Tibial nerve (tissue), 4 donors: ENCODE measurements at regions not wholly inside any gene's neighbourhood (a gene's known extent, or its start where the extent isn't known, plus 50 kb on each side); places are given as distances from the start of the nearest gene placed in this dataset.

Experiments used
- DNase-seq, 2 donors: peaks; one replicate each; pipeline ENCODE4 v3.0.0-alpha.2; 2019; ENCODE audit warnings: low spot score in 2 of 2
- H3K27ac ChIP-seq, 4 donors: fragments of 200-600 bp; sonication (generic) in 3 of 4; one replicate each; pipeline ENCODE4 v1.5.1; 2017 to 2019; ENCODE audit warnings: mild to moderate bottlenecking in 1 of 4
- H3K27me3 ChIP-seq, 2 donors: fragments of 200-600 bp; sonication (generic) in 1 of 2; one replicate each; pipeline versions ENCODE4 v1.5.1 to v1.6.0; 2017 to 2019
- H3K36me3 ChIP-seq, 3 donors: fragments of 200-600 bp; sonication (generic); one replicate each; pipeline ENCODE4 v1.5.1; 2018 to 2019
- H3K4me1 ChIP-seq, 4 donors: fragments of 200-600 bp; sonication (generic) in 3 of 4; one replicate each; pipeline ENCODE4 v1.5.1; 2017 to 2019
- H3K4me3 ChIP-seq, 4 donors: fragments of 200-600 bp; sonication (generic) in 3 of 4; one replicate each; pipeline ENCODE4 v1.5.1; 2017 to 2019; ENCODE audit warnings: mild to moderate bottlenecking in 1 of 4, moderate library complexity in 1 of 4
- H3K9me3 ChIP-seq, 4 donors: fragments of 200-600 bp; sonication (generic) in 3 of 4; one replicate each; pipeline ENCODE4 v1.5.1; 2017 to 2019
- CTCF ChIP-seq, 5 experiments: fragments of 200-600 bp in 3 of 5; fragments of 450-650 bp in 2 of 5; sonication (generic) in 3 of 5; IDR thresholded peaks; one replicate each; pipeline ENCODE4 v1.5.1; 2016 to 2019; ENCODE audit warnings: antibody characterized with exemption in 5 of 5, mild to moderate bottlenecking in 3 of 5, moderate library complexity in 2 of 5
- EP300 ChIP-seq, 2 donors: sonication (generic); formaldehyde crosslinking; IDR thresholded peaks; one replicate each; pipeline ENCODE4 v1.6.1; 2017; ENCODE audit warnings: antibody characterized with exemption in 2 of 2, mild to moderate bottlenecking in 1 of 2
- POLR2A ChIP-seq, 2 donors: fragments of 450-650 bp; IDR thresholded peaks; one replicate each; pipeline ENCODE4 v1.6.1; 2017; ENCODE audit warnings: antibody characterized with exemption in 2 of 2, mild to moderate bottlenecking in 2 of 2, moderate library complexity in 2 of 2
- WGBS, 2 donors: methylation state at CpG; one replicate each; pipeline ENCODE4 v1.1.5; 2018; 5-methylcytosine and 5-hydroxymethylcytosine counted together

- Histone ChIP-seq H3K36me3 (no peaks in the 10 kb centered on the region), H3K4me1 (no peaks in the 10 kb centered on the region), H3K4me3 (no peak overlapping the region), H3K27me3 (no peaks in the 10 kb centered on the region), H3K27ac (no peak overlapping the region), H3K9me3 (no peaks in the 10 kb centered on the region)
- TF ChIP-seq POLR2A (IDR thresholded peaks at IDR 0.05), result no peak
- no peak for TF ChIP-seq CTCF (IDR thresholded peaks at IDR 0.05)
- no peak for TF ChIP-seq EP300 (IDR thresholded peaks at IDR 0.05)
- 55 to 64% methylated on average over 3 of the region's 3 CpGs for WGBS, 2 donors
- no peak for DNase-seq
These were observed 276.5 kb upstream of the DPYD start for GRCh38 chr1:98197356-98197755.

GRCh38 chr1:98196012-98196411, 275.2 kb upstream of the DPYD start:
- Histone ChIP-seq H3K4me1 (no peaks in the 10 kb centered on the region), H3K4me3 (no peak overlapping the region), H3K27ac (no peak overlapping the region), H3K27me3 (no peaks in the 10 kb centered on the region), H3K9me3 (no peaks in the 10 kb centered on the region), H3K36me3 (no peaks in the 10 kb centered on the region)
- no peak for DNase-seq
- TF ChIP-seq POLR2A (IDR thresholded peaks at IDR 0.05) (no peak), CTCF (IDR thresholded peaks at IDR 0.05) (no peak), EP300 (IDR thresholded peaks at IDR 0.05) (no peak)
- 95 to 100% methylated on average over 2 of the region's 2 CpGs for WGBS, 2 donors

GRCh38 chr1:98188774-98189173, 267.9 kb upstream of the DPYD start:
- no peaks in the 10 kb centered on the region for H3K27me3 ChIP-seq
- H3K4me1 ChIP-seq, result no peaks in the 10 kb centered on the region
- H3K9me3 ChIP-seq, result no peaks in the 10 kb centered on the region
- no peak overlapping the region for H3K27ac ChIP-seq
- 67 to 72% methylated on average over 1 of the region's 1 CpG for WGBS, 2 donors
- no peak overlapping the region for H3K4me3 ChIP-seq
- DNase-seq, result no peak
- H3K36me3 ChIP-seq, result no peaks in the 10 kb centered on the region
- TF ChIP-seq EP300 (IDR thresholded peaks at IDR 0.05) (no peak), POLR2A (IDR thresholded peaks at IDR 0.05) (no peak), CTCF (IDR thresholded peaks at IDR 0.05) (no peak)

DNA sequence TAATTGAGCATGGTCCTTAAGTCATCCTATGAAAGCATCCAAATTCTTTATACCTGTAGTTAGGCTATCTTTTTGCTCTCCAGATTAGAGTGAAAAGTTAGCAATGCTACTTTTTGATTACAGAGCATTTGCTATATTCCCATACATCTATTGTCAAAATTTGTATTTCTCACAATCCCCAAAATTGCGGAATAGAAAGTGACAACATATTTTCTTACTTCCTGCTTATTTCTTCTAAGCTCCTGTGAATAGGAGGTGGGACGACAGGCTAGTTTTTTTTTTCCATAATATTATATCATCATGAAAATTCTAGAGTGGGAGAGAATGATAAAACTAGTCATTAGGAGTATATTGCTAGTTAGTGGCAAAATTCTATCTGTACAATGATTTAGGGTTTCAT, 264.0 kb upstream of the DPYD start:
- TF ChIP-seq EP300 (IDR thresholded peaks at IDR 0.05) (no peak), POLR2A (IDR thresholded peaks at IDR 0.05) (no peak), CTCF (IDR thresholded peaks at IDR 0.05) (no peak)
- WGBS, 2 donors, result 82 to 90% methylated on average over 2 of the region's 2 CpGs
- DNase-seq, result no peak
- H3K4me3 ChIP-seq, result no peak overlapping the region
- H3K36me3 ChIP-seq, result no peaks in the 10 kb centered on the region
- H3K9me3 ChIP-seq, result no peaks in the 10 kb centered on the region
- H3K27ac ChIP-seq, result no peak overlapping the region
- H3K4me1 ChIP-seq, result no peaks in the 10 kb centered on the region
- H3K27me3 ChIP-seq, result no peaks in the 10 kb centered on the region

GRCh38 chr1:98181036-98181764, 260.4 kb upstream of the DPYD start:
- TF ChIP-seq CTCF (IDR thresholded peaks at IDR 0.05), result no peak
- TF ChIP-seq POLR2A (IDR thresholded peaks at IDR 0.05), result no peak
- no peak for TF ChIP-seq EP300 (IDR thresholded peaks at IDR 0.05)
- no peaks in the 10 kb centered on the region for H3K27me3 ChIP-seq
- H3K9me3 ChIP-seq, result no peaks in the 10 kb centered on the region
- H3K27ac ChIP-seq, result no peak overlapping the region
- DNase-seq, result no peak
- WGBS, 2 donors, result 84 to 94% methylated on average over 1 of the region's 1 CpG
- no peaks in the 10 kb centered on the region for H3K36me3 ChIP-seq
- H3K4me3 ChIP-seq, result no peak overlapping the region
- H3K4me1 ChIP-seq, result no peaks in the 10 kb centered on the region
